Testis (tissue), 2 donors: ENCODE measurements at regions not wholly inside any gene's neighbourhood (a gene's known extent, or its start where the extent isn't known, plus 50 kb on each side); places are given as distances from the start of the nearest gene placed in this dataset.

Source experiments
- DNase-seq: peaks from one replicate; pipeline ENCODE4 v3.0.0-alpha.2; 2019
- H3K27ac ChIP-seq, 2 donors: fragments of 200-600 bp; sonication (generic); one replicate each; pipeline ENCODE4 v1.5.1; 2019
- H3K27me3 ChIP-seq: fragments of 200-600 bp; sonication (generic); one replicate; pipeline ENCODE4 v1.5.1; 2019
- H3K36me3 ChIP-seq: fragments of 200-600 bp; sonication (generic); one replicate; pipeline ENCODE4 v1.5.1; 2017; ENCODE audit warnings: low read depth; ENCODE audit errors: missing control alignments
- H3K4me1 ChIP-seq: fragments of 200-600 bp; sonication (generic); one replicate; pipeline ENCODE4 v1.5.1; 2019
- H3K4me3 ChIP-seq, 2 donors: fragments of 200-600 bp; sonication (generic); one replicate each; pipeline ENCODE4 v1.5.1; 2017 to 2019
- H3K9me3 ChIP-seq: fragments of 200-600 bp; sonication (generic); one replicate; pipeline ENCODE4 v1.5.1; 2017
- POLR2A ChIP-seq: fragments of 450-650 bp; IDR thresholded peaks from one replicate; pipeline ENCODE4 v1.6.1; 2017; ENCODE audit warnings: antibody characterized with exemption, mild to moderate bottlenecking, moderate library complexity
- WGBS, 2 donors: methylation state at CpG; one replicate each; pipeline ENCODE4 v1.1.5; 2018; 5-methylcytosine and 5-hydroxymethylcytosine counted together
- intact Hi-C: fragments of 100-400 bp; cut with DNase I; formaldehyde crosslinking; loops from one replicate; pipeline ENCODE4 v1.15.1; 2023; ENCODE audit warnings: low total_unique reads
- TF ChIP-seq, protein P1 (sequence below), 3 experiments: fragments of 450-650 bp in 2 of 3; fragments of 200-600 bp in 1 of 3; sonication (generic) in 1 of 3; IDR thresholded peaks; one replicate each; pipeline ENCODE4 v1.5.1; 2016 to 2019; ENCODE audit warnings: antibody characterized with exemption in 3 of 3, mild to moderate bottlenecking in 2 of 3, moderate library complexity in 1 of 3

DNA sequence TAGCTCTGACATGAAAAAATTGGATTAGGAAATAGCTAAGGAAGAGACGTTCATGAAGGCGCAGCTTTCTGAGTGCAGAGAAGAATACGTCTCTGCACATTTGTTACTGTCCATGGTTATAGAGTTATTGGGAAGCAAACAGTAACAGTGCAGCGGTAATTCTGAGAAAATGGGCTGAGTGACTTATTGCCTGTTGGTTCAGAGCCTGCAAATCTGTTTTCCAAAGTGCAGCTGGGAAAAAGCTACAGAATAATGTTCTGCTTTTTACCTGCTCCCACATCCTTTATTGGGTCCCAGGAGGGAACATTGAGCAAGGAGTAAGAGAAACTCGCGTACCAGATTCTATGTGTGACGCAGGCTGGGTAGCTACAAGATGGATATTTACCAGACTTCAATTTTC is 160.2 kb downstream of the BTBD3 start:
- H3K27ac ChIP-seq, result no peak overlapping the region
- no peak for DNase-seq

DNA sequence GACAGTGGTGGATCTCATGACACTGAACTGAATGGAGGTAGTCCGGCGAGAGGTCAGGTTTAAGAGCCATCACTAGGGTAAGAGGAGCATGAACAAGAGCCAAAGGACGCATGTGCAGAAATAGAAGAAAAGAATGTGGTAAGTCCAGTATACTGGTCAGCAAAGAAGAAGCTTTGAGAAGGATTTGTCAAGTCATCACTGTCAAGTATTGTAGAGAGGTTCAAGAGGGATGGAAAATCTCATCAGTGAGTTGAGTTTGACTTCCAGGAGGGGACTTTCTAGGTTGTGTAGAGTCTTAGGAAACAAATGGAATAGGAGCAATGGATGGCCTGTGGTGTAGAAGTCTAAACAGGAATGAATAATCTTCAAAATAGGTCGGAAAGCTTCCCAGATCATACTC is 161.8 kb downstream of the BTBD3 start:
- intact Hi-C loops, result no loop called here
- WGBS, 2 donors, result 94 to 97% methylated on average over 4 of the region's 4 CpGs

More for the DNA sequence above, 160.2 kb downstream of the BTBD3 start:
- intact Hi-C loops, result no loop called here
- TF ChIP-seq, protein P1, sequence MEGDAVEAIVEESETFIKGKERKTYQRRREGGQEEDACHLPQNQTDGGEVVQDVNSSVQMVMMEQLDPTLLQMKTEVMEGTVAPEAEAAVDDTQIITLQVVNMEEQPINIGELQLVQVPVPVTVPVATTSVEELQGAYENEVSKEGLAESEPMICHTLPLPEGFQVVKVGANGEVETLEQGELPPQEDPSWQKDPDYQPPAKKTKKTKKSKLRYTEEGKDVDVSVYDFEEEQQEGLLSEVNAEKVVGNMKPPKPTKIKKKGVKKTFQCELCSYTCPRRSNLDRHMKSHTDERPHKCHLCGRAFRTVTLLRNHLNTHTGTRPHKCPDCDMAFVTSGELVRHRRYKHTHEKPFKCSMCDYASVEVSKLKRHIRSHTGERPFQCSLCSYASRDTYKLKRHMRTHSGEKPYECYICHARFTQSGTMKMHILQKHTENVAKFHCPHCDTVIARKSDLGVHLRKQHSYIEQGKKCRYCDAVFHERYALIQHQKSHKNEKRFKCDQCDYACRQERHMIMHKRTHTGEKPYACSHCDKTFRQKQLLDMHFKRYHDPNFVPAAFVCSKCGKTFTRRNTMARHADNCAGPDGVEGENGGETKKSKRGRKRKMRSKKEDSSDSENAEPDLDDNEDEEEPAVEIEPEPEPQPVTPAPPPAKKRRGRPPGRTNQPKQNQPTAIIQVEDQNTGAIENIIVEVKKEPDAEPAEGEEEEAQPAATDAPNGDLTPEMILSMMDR (IDR thresholded peaks at IDR 0.05), result no peak
- no peak for TF ChIP-seq POLR2A
- 65 to 69% methylated on average over 7 of the region's 7 CpGs for WGBS, 2 donors
- H3K36me3 ChIP-seq, result no peaks in the 10 kb centered on the region
- no peaks in the 10 kb centered on the region for H3K9me3 ChIP-seq
- no peak overlapping the region for H3K4me3 ChIP-seq
- no peaks in the 10 kb centered on the region for H3K4me1 ChIP-seq
- H3K27me3 ChIP-seq, result no peaks in the 10 kb centered on the region

DNA sequence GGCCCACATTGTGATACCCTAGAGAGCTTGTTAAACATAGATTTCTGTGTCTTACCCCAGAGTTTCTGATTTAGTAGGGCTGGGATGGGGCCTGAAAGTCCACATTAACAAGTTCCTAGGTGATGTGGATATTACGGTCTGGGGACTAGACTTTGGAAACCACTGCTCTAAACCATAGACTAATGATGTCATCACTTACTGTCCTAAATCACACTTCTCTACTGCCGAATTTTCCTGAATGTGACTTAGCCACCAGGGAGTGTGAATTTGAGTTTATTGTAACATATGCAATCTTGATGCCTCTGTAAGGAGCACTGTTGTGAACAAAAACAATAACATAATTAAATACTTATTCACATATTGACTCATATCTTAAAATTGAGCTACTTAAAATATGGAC is 165.6 kb downstream of the BTBD3 start:
- Histone ChIP-seq H3K4me3 (no peak overlapping the region), H3K27me3 (no peaks in the 10 kb centered on the region), H3K9me3 (no peaks in the 10 kb centered on the region), H3K36me3 (no peaks in the 10 kb centered on the region), H3K27ac (no peak overlapping the region), H3K4me1 (no peaks in the 10 kb centered on the region)
- DNase-seq, result no peak
- WGBS, 2 donors, result 63 to 86% methylated on average over 2 of the region's 2 CpGs
- intact Hi-C loops, result no loop called here
- TF ChIP-seq POLR2A, result no peak
- TF ChIP-seq, protein P1 (IDR thresholded peaks at IDR 0.05), result no peak

More for the DNA sequence above, 161.8 kb downstream of the BTBD3 start:
- no peak overlapping the region for H3K4me3 ChIP-seq
- H3K36me3 ChIP-seq, result no peaks in the 10 kb centered on the region
- no peak overlapping the region for H3K27ac ChIP-seq
- TF ChIP-seq POLR2A, result no peak
- TF ChIP-seq, protein P1 (IDR thresholded peaks at IDR 0.05), result no peak
- H3K27me3 ChIP-seq, result no peaks in the 10 kb centered on the region
- H3K9me3 ChIP-seq, result no peaks in the 10 kb centered on the region
- no peak for DNase-seq
- H3K4me1 ChIP-seq, result no peaks in the 10 kb centered on the region

DNA sequence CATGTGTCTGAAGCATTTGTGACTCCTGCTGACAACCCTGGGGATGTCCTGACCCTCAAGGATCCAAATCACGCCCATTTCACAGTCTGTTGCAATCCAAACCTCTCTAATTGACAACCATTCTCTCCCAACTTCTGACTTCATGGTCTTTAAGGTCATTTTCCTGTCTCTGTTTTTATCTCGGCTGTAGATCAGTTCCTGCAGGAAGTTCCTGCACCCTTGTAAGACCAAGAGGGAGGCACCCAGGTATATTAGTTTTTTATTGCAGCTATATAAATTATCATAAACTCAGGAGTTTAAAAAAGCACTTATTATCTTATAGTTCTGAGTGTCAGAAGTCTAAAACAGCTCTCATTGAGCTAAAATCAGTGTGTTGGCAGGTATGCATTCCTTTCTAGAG is 166.8 kb downstream of the BTBD3 start:
- intact Hi-C loops, result no loop called here

DNA sequence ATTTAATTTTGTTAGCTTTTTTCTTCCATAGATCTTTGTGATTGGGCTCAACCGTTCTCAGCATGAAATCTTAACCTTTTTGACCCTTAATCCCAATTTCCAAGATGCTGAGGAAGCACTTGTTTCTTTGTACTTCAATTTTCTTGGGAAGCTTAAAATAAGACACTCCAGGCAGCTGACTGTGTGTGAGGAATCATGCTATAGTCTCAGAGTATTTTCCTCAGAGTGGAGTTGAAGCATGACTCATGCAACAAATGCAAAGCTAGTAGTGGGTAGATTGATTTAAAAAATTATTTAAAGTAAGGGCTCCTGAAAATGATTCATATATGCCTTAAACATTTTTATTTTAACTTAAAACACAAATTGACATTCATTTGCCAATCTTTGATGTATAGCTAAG is 168.7 kb downstream of the BTBD3 start:
- intact Hi-C loops, result no loop called here
- no peak for DNase-seq
- Histone ChIP-seq H3K36me3 (no peaks in the 10 kb centered on the region), H3K27me3 (no peaks in the 10 kb centered on the region), H3K27ac (no peak overlapping the region), H3K9me3 (no peaks in the 10 kb centered on the region), H3K4me3 (no peak overlapping the region), H3K4me1 (no peaks in the 10 kb centered on the region)
- WGBS, 2 donors, result 58 to 67% methylated on average over 1 of the region's 1 CpG
- TF ChIP-seq, protein P1 (IDR thresholded peaks at IDR 0.05), result no peak
- no peak for TF ChIP-seq POLR2A

More for the DNA sequence above, 166.8 kb downstream of the BTBD3 start:
- no peak for TF ChIP-seq POLR2A
- TF ChIP-seq, protein P1 (IDR thresholded peaks at IDR 0.05), result no peak
- H3K4me1 ChIP-seq, result no peaks in the 10 kb centered on the region
- H3K9me3 ChIP-seq, result no peaks in the 10 kb centered on the region
- H3K36me3 ChIP-seq, result no peaks in the 10 kb centered on the region
- H3K27me3 ChIP-seq, result no peaks in the 10 kb centered on the region
- WGBS, 2 donors, result 89% methylated on average over 2 of the region's 2 CpGs
- H3K4me3 ChIP-seq, result no peak overlapping the region
- no peak for DNase-seq
- H3K27ac ChIP-seq, result no peak overlapping the region
